Fibroblast of lung (primary cell): ENCODE measurements at regions not wholly inside any gene's neighbourhood (a gene's known extent, or its start where the extent isn't known, plus 50 kb on each side); places are given as distances from the start of the nearest gene placed in this dataset.
"Not testable (repeated sequence)": the region's sequence is repeated elsewhere in the genome, so short reads cannot be mapped to it uniquely, and the experiment has no call there.

ENCODE experiments used
- CTCF ChIP-seq, 2 donors: IDR thresholded peaks in 1 of 2; conservative IDR thresholded peaks in 1 of 2; 1 replicate in 1 of 2; 2 replicates in 1 of 2; pipeline ENCODE4 v1.5.1; 2011 to 2012; ENCODE audit warnings: low read length in 2 of 2, control low read depth in 1 of 2, inconsistent platforms in 1 of 2, low read depth in 1 of 2, mild to moderate bottlenecking in 1 of 2
- EZH2 ChIP-seq: IDR thresholded peaks from 2 replicates; pipeline ENCODE4 v1.5.1; 2012; ENCODE audit warnings: low read length, control low read depth, mild to moderate bottlenecking; ENCODE audit errors: missing control alignments

GRCh38 chr9:41643571-41644279 is 454.6 kb upstream of the ZNG1F start:
- TF ChIP-seq CTCF (conservative IDR thresholded peaks at IDR 0.05 in 1 of 2, IDR thresholded peaks at IDR 0.05 in 1 of 2; ENCODE audit: low read depth in 1 of 2, low read length in 2 of 2); EZH2: not testable (repeated sequence)
